ENCODE measurements at regions not wholly inside any gene's neighbourhood (a gene's known extent, or its start where the extent isn't known, plus 50 kb on each side); places are given as distances from the start of the nearest gene placed in this dataset.

- TF ChIP-seq CEBPB (IDR thresholded peaks at IDR 0.05) (peak; percentile 54; the same call in 1 of the 2 replicates), TAF1 (IDR thresholded peaks at IDR 0.05; ENCODE audit: low read depth) (no peak), REST (IDR thresholded peaks at IDR 0.05; ENCODE audit: low read depth) (no peak), RAD21 (IDR thresholded peaks at IDR 0.05; ENCODE audit: low read depth) (no peak), MAX (IDR thresholded peaks at IDR 0.05) (no peak), NFIC (IDR thresholded peaks at IDR 0.05) (no peak), EGR1 (IDR thresholded peaks at IDR 0.05) (no peak), FOXM1 (IDR thresholded peaks at IDR 0.05; ENCODE audit: borderline replicate concordance, low read depth) (no peak)
Observed at GRCh38 chr13:72141855-72142519, 275.0 kb upstream of the DACH1 start.

- TF ChIP-seq ZBTB7A (IDR thresholded peaks at IDR 0.05; ENCODE audit: low read depth) (no peak), MAX (IDR thresholded peaks at IDR 0.05) (no peak), YY1 (IDR thresholded peaks at IDR 0.05; ENCODE audit: low read depth) (no peak), EGR1 (IDR thresholded peaks at IDR 0.05) (no peak), CEBPB (IDR thresholded peaks at IDR 0.05) (no peak), CREB1 (IDR thresholded peaks at IDR 0.05; ENCODE audit: low read depth) (no peak), FOXM1 (IDR thresholded peaks at IDR 0.05; ENCODE audit: borderline replicate concordance, low read depth) (no peak), EP300 (IDR thresholded peaks at IDR 0.05; ENCODE audit: borderline replicate concordance) (no peak)
Observed at GRCh38 chr13:72139192-72139591, 272.2 kb upstream of the DACH1 start.

GRCh38 chr13:72132075-72132474, 265.1 kb upstream of the DACH1 start:
- TF ChIP-seq ZBTB7A (IDR thresholded peaks at IDR 0.05; ENCODE audit: low read depth) (no peak), CREB1 (IDR thresholded peaks at IDR 0.05; ENCODE audit: low read depth) (no peak), TAF1 (IDR thresholded peaks at IDR 0.05; ENCODE audit: low read depth) (no peak), YY1 (IDR thresholded peaks at IDR 0.05; ENCODE audit: low read depth) (no peak), MAX (IDR thresholded peaks at IDR 0.05) (no peak), CEBPB (IDR thresholded peaks at IDR 0.05) (no peak), TEAD4 (IDR thresholded peaks at IDR 0.05) (no peak), EGR1 (IDR thresholded peaks at IDR 0.05) (no peak), TCF12 (IDR thresholded peaks at IDR 0.05; ENCODE audit: low read depth) (no peak), EP300 (IDR thresholded peaks at IDR 0.05; ENCODE audit: borderline replicate concordance) (no peak), REST (IDR thresholded peaks at IDR 0.05; ENCODE audit: low read depth) (no peak), FOXM1 (IDR thresholded peaks at IDR 0.05; ENCODE audit: borderline replicate concordance, low read depth) (no peak), USF1 (IDR thresholded peaks at IDR 0.05) (no peak), RAD21 (IDR thresholded peaks at IDR 0.05; ENCODE audit: low read depth) (no peak), NFIC (IDR thresholded peaks at IDR 0.05) (no peak)

- TF ChIP-seq TAF1 (IDR thresholded peaks at IDR 0.05; ENCODE audit: low read depth) (no peak), CEBPB (IDR thresholded peaks at IDR 0.05) (no peak), RAD21 (IDR thresholded peaks at IDR 0.05; ENCODE audit: low read depth) (no peak), MAX (IDR thresholded peaks at IDR 0.05) (no peak), ZBTB7A (IDR thresholded peaks at IDR 0.05; ENCODE audit: low read depth) (no peak), NFIC (IDR thresholded peaks at IDR 0.05) (no peak), TEAD4 (IDR thresholded peaks at IDR 0.05) (no peak), USF1 (IDR thresholded peaks at IDR 0.05) (no peak), CREB1 (IDR thresholded peaks at IDR 0.05; ENCODE audit: low read depth) (no peak), YY1 (IDR thresholded peaks at IDR 0.05; ENCODE audit: low read depth) (no peak), REST (IDR thresholded peaks at IDR 0.05; ENCODE audit: low read depth) (no peak), EGR1 (IDR thresholded peaks at IDR 0.05) (no peak), FOXM1 (IDR thresholded peaks at IDR 0.05; ENCODE audit: borderline replicate concordance, low read depth) (no peak), TCF12 (IDR thresholded peaks at IDR 0.05; ENCODE audit: low read depth) (no peak), EP300 (IDR thresholded peaks at IDR 0.05; ENCODE audit: borderline replicate concordance) (no peak)
Observed at GRCh38 chr13:72129117-72129516, 262.1 kb upstream of the DACH1 start.
